CD4-positive, alpha-beta memory T cell (primary cell): ENCODE measurements at regions not wholly inside any gene's neighbourhood (a gene's known extent, or its start where the extent isn't known, plus 50 kb on each side); places are given as distances from the start of the nearest gene placed in this dataset.

Experiments
- CTCF ChIA-PET: fragments of 350-600 bp; sonication (Branson Sonifier 250); formaldehyde crosslinking; loops from one replicate; lab custom pipeline; 2021; ENCODE audit warnings: inconsistent platforms; ENCODE audit not compliant: partially characterized antibody; lab: Charles Lee
- POLR2A ChIA-PET: fragments of 350-600 bp; sonication (Branson Sonifier 250); formaldehyde crosslinking; loops from one replicate; lab custom pipeline; 2021; ENCODE audit not compliant: partially characterized antibody; lab: Charles Lee
- DNase-seq, 5 donors: peaks; one replicate each; pipeline versions ENCODE4 v3.0.0 to v3.0.0-alpha.2; 2020 to 2022; ENCODE audit warnings: mixed read lengths in 1 of 5
- H3K27ac ChIP-seq: one replicate; pipeline ENCODE4 v1.7.0; 2013; ENCODE audit warnings: low read depth, low read length
- H3K27me3 ChIP-seq: 2 replicates; pipeline ENCODE4 v1.7.0; 2013; ENCODE audit warnings: mild to moderate bottlenecking, low read length, moderate library complexity; ENCODE audit not compliant: insufficient read depth
- H3K36me3 ChIP-seq: 2 replicates; pipeline ENCODE4 v1.7.0; 2013; ENCODE audit warnings: mild to moderate bottlenecking, low read length, moderate library complexity; ENCODE audit not compliant: insufficient read depth
- H3K4me1 ChIP-seq: 2 replicates; pipeline ENCODE4 v1.7.0; 2013; ENCODE audit warnings: mild to moderate bottlenecking, low read length, moderate library complexity; ENCODE audit not compliant: insufficient read depth
- H3K4me3 ChIP-seq, 2 donors: one replicate each; pipeline ENCODE4 v1.7.0; 2013; ENCODE audit warnings: low read length in 2 of 2, mild to moderate bottlenecking in 1 of 2
- H3K9me3 ChIP-seq, 2 donors: one replicate each; pipeline ENCODE4 v1.7.0; 2013; ENCODE audit warnings: low read length in 2 of 2, control low read depth in 1 of 2; ENCODE audit not compliant: control insufficient read depth in 1 of 2
- H3K27ac Mint-ChIP-seq, 7 donors: one replicate each; pipeline ENCODE4 v1.8.0; 2020 to 2021; ENCODE audit warnings: mixed read lengths in 7 of 7, mild to moderate bottlenecking in 6 of 7, inconsistent platforms in 3 of 7, moderate library complexity in 3 of 7
- H3K27me3 Mint-ChIP-seq, 2 donors: one replicate each; pipeline ENCODE4 v1.8.0; 2020 to 2021; ENCODE audit warnings: mixed read lengths in 2 of 2
- H3K36me3 Mint-ChIP-seq, 2 donors: one replicate each; pipeline ENCODE4 v1.8.0; 2020 to 2021; ENCODE audit warnings: mixed read lengths in 2 of 2, inconsistent platforms in 1 of 2, mild to moderate bottlenecking in 1 of 2
- H3K4me1 Mint-ChIP-seq, 4 donors: one replicate each; pipeline ENCODE4 v1.8.0; 2020 to 2021; ENCODE audit warnings: mixed read lengths in 4 of 4, mild to moderate bottlenecking in 1 of 4
- H3K4me3 Mint-ChIP-seq, 8 donors: one replicate each; pipeline ENCODE4 v1.8.0; 2020 to 2021; ENCODE audit warnings: mixed read lengths in 8 of 8, mild to moderate bottlenecking in 7 of 8, moderate library complexity in 6 of 8, inconsistent platforms in 3 of 8
- H3K9me3 Mint-ChIP-seq, 8 donors: one replicate each; pipeline ENCODE4 v1.8.0; 2020 to 2021; ENCODE audit warnings: mixed read lengths in 8 of 8, mild to moderate bottlenecking in 5 of 8, inconsistent platforms in 3 of 8, moderate library complexity in 1 of 8
- intact Hi-C: fragments of 100-400 bp; cut with micrococcal nuclease; formaldehyde crosslinking; loops from one replicate; pipeline ENCODE4 v1.15.1; 2023

GRCh38 chr5:124839371-124839998 is 93.0 kb upstream of the ZNF608 start:
- DNase-seq: no peak
- Mint-ChIP-seq H3K4me1 (peaks cover 0 to 1% (median 0%) of the 10 kb centered on the region in 4 donors), H3K9me3 (peaks cover 0 to 7% (median 2%) of the 10 kb centered on the region in 8 donors), H3K4me3 (no peak overlapping the region), H3K36me3 (no peaks in the 10 kb centered on the region), H3K27ac (no peak overlapping the region), H3K27me3 (no peaks in the 10 kb centered on the region)
- intact Hi-C loops: no loop called here
- Histone ChIP-seq H3K27me3 (no peaks in the 10 kb centered on the region), H3K36me3 (no peaks in the 10 kb centered on the region), H3K9me3 (no peaks in the 10 kb centered on the region), H3K27ac (no peak overlapping the region), H3K4me1 (no peaks in the 10 kb centered on the region), H3K4me3 (no peak overlapping the region)
- ChIA-PET CTCF (no interaction called here), POLR2A (no interaction called here)

- no peaks in the 10 kb centered on the region for H3K9me3 ChIP-seq
- no peak overlapping the region for H3K4me3 Mint-ChIP-seq
Observed at GRCh38 chr5:124841829-124842712, 95.6 kb upstream of the ZNF608 start.

GRCh38 chr5:124842725-124843595 is 96.5 kb upstream of the ZNF608 start:
- H3K27me3 ChIP-seq: no peaks in the 10 kb centered on the region
- H3K4me3 Mint-ChIP-seq: no peak overlapping the region
- DNase-seq: no peak
- intact Hi-C loops: no loop called here
- H3K27me3 Mint-ChIP-seq: no peaks in the 10 kb centered on the region
- H3K36me3 ChIP-seq: no peaks in the 10 kb centered on the region
- H3K9me3 ChIP-seq: no peaks in the 10 kb centered on the region
- POLR2A ChIA-PET: no interaction called here
- peaks cover 0 to 1% (median 0%) of the 10 kb centered on the region in 4 donors for H3K4me1 Mint-ChIP-seq
- H3K9me3 Mint-ChIP-seq: peaks cover 0 to 5% (median 3%) of the 10 kb centered on the region in 8 donors
- H3K4me3 ChIP-seq: no peak overlapping the region
- no peak overlapping the region for H3K27ac ChIP-seq
- CTCF ChIA-PET: no interaction called here
- H3K27ac Mint-ChIP-seq: no peak overlapping the region
- no peaks in the 10 kb centered on the region for H3K36me3 Mint-ChIP-seq
- H3K4me1 ChIP-seq: no peaks in the 10 kb centered on the region

More at GRCh38 chr5:124841829-124842712, 95.6 kb upstream of the ZNF608 start:
- H3K27ac Mint-ChIP-seq: no peak overlapping the region
- no peaks in the 10 kb centered on the region for H3K36me3 Mint-ChIP-seq
- DNase-seq: no peak
- no peaks in the 10 kb centered on the region for H3K4me1 ChIP-seq
- H3K27me3 ChIP-seq: no peaks in the 10 kb centered on the region
- intact Hi-C loops: no loop called here
- H3K27ac ChIP-seq: no peak overlapping the region
- CTCF ChIA-PET: no interaction called here
- H3K4me1 Mint-ChIP-seq: peaks cover 0 to 1% (median 0%) of the 10 kb centered on the region in 4 donors
- H3K4me3 ChIP-seq: no peak overlapping the region
- no peaks in the 10 kb centered on the region for H3K36me3 ChIP-seq
- H3K27me3 Mint-ChIP-seq: no peaks in the 10 kb centered on the region
- POLR2A ChIA-PET: no interaction called here
- peaks cover 0 to 5% (median 3%) of the 10 kb centered on the region in 8 donors for H3K9me3 Mint-ChIP-seq

DNA sequence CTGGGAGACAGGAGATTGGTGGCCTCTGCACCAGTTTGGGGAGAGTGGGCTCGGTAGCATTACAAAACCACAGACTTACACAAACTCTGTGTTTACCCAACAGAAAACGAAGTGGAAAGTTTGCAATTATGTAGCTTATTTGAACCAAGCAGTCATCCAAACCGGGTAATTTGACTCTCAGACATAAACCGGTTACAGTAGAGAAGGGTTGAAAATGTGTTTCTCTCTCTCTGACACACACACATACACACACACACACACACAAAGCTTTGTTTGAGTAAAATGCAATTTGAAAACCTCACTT is 97.1 kb upstream of the ZNF608 start:
- no peak for DNase-seq
- H3K27me3 ChIP-seq: no peaks in the 10 kb centered on the region
- H3K27ac ChIP-seq: no peak overlapping the region
- H3K4me1 Mint-ChIP-seq: peaks cover 0 to 1% (median 0%) of the 10 kb centered on the region in 4 donors
- intact Hi-C loops: no loop called here
- H3K27ac Mint-ChIP-seq: no peak overlapping the region
- H3K4me3 ChIP-seq: no peak overlapping the region
- no peaks in the 10 kb centered on the region for H3K27me3 Mint-ChIP-seq
- peaks cover 0 to 5% (median 3%) of the 10 kb centered on the region in 8 donors for H3K9me3 Mint-ChIP-seq
- no peaks in the 10 kb centered on the region for H3K9me3 ChIP-seq
- no peaks in the 10 kb centered on the region for H3K36me3 Mint-ChIP-seq
- no peaks in the 10 kb centered on the region for H3K4me1 ChIP-seq
- CTCF ChIA-PET: no interaction called here
- no peak overlapping the region for H3K4me3 Mint-ChIP-seq
- no peaks in the 10 kb centered on the region for H3K36me3 ChIP-seq
- POLR2A ChIA-PET: no interaction called here

GRCh38 chr5:124844371-124844920 is 98.0 kb upstream of the ZNF608 start:
- POLR2A ChIA-PET: no interaction called here
- Mint-ChIP-seq H3K4me1 (peaks cover 0 to 1% (median 0%) of the 10 kb centered on the region in 4 donors), H3K27ac (no peak overlapping the region), H3K9me3 (peaks cover 0 to 5% (median 3%) of the 10 kb centered on the region in 8 donors), H3K36me3 (no peaks in the 10 kb centered on the region), H3K27me3 (no peaks in the 10 kb centered on the region), H3K4me3 (no peak overlapping the region)
- intact Hi-C loops: no loop called here
- no peaks in the 10 kb centered on the region for H3K9me3 ChIP-seq
- CTCF ChIA-PET: no interaction called here
- no peak overlapping the region for H3K27ac ChIP-seq
- H3K4me1 ChIP-seq: no peaks in the 10 kb centered on the region
- no peak overlapping the region for H3K4me3 ChIP-seq
- no peak for DNase-seq
- no peaks in the 10 kb centered on the region for H3K27me3 ChIP-seq
- H3K36me3 ChIP-seq: no peaks in the 10 kb centered on the region

GRCh38 chr5:124847907-124848306 is 101.5 kb upstream of the ZNF608 start:
- CTCF ChIA-PET: no interaction called here
- Histone ChIP-seq H3K27ac (no peak overlapping the region), H3K27me3 (no peaks in the 10 kb centered on the region), H3K9me3 (no peaks in the 10 kb centered on the region), H3K4me1 (no peaks in the 10 kb centered on the region), H3K36me3 (no peaks in the 10 kb centered on the region), H3K4me3 (no peak overlapping the region)
- no peaks in the 10 kb centered on the region for H3K27me3 Mint-ChIP-seq
- DNase-seq: no peak
- POLR2A ChIA-PET: no interaction called here
- no peaks in the 10 kb centered on the region for H3K4me1 Mint-ChIP-seq
- intact Hi-C loops: no loop called here
- H3K9me3 Mint-ChIP-seq: peaks cover 0 to 9% (median under 1%) of the 10 kb centered on the region in 8 donors
- H3K36me3 Mint-ChIP-seq: no peaks in the 10 kb centered on the region
- no peak overlapping the region for H3K4me3 Mint-ChIP-seq
- H3K27ac Mint-ChIP-seq: no peak overlapping the region

DNA sequence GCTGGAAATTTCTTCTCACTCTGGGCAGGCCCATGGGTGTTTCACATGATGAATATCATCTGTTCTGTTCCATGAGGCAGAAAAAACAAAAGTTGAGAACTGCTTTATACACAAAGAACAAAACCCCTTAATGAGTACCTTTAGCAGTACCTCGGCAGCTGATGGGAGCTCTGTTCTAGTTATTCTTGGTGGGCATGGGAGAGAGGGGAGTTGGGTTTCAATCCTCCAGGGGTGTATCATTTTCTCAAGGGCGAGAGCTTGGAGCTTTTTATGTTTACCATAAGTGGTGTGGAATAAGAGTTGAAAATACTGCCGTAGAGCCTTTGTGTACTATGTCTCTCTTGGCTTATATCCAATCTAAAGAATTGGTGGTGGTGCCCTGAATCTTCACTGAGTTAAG is 103.3 kb upstream of the ZNF608 start:
- CTCF ChIA-PET: no interaction called here

More for the DNA sequence above, 103.3 kb upstream of the ZNF608 start:
- H3K4me1 Mint-ChIP-seq: no peaks in the 10 kb centered on the region
- H3K36me3 Mint-ChIP-seq: no peaks in the 10 kb centered on the region
- H3K4me3 ChIP-seq: no peak overlapping the region
- no peaks in the 10 kb centered on the region for H3K27me3 ChIP-seq
- H3K27me3 Mint-ChIP-seq: no peaks in the 10 kb centered on the region
- no peak overlapping the region for H3K27ac Mint-ChIP-seq
- DNase-seq: no peak
- H3K4me1 ChIP-seq: no peaks in the 10 kb centered on the region
- no peak overlapping the region for H3K4me3 Mint-ChIP-seq
- no peak overlapping the region for H3K27ac ChIP-seq
- POLR2A ChIA-PET: no interaction called here
- intact Hi-C loops: no loop called here
- H3K9me3 ChIP-seq: no peaks in the 10 kb centered on the region
- H3K9me3 Mint-ChIP-seq: peaks cover 0 to 9% (median 2%) of the 10 kb centered on the region in 8 donors
- no peaks in the 10 kb centered on the region for H3K36me3 ChIP-seq
